ENCODE measurements at regions not wholly inside any gene's neighbourhood (a gene's known extent, or its start where the extent isn't known, plus 50 kb on each side); places are given as distances from the start of the nearest gene placed in this dataset.

DNA sequence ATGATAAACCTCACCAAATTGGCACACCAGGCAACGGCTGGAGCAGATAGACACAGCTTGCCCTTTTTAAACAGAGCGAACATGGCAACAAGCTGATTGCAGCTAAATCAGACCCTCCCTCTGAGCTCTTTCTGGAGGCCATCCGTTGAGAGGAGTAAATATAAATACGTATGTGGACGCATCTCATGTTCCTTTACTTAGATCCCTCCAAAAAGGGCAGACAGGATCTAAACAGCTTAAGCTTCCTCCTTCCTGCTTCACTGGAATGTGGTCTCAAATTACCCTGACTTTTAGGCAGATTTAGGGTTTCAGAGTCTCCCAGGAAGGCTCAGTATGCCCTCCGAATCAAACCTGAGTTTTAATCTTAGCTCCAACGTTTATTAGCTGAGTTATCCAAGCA, 204.7 kb upstream of the GOT2 start:
- no peaks in the 10 kb centered on the region for H3K36me3 ChIP-seq (ENCODE audit: control insufficient read depth, insufficient read depth, low read length)
- no peak overlapping the region for H3K4me3 Mint-ChIP-seq
- peaks cover 0 to 3% of the 10 kb centered on the region in 2 experiments for H3K9me3 ChIP-seq (ENCODE audit: control insufficient read depth in 2 of 2, low read length in 2 of 2)
- no peaks in the 10 kb centered on the region for H3K27me3 ChIP-seq (ENCODE audit: control insufficient read depth, insufficient read depth, low read length)
- no peaks in the 10 kb centered on the region for H3K4me1 ChIP-seq (ENCODE audit: control insufficient read depth, insufficient read depth, low read length, poor library complexity, severe bottlenecking)
- ATAC-seq (ENCODE audit: low read depth in 2 of 2) (no peak), DNase-seq (no peak)
- H3K27ac ChIP-seq (ENCODE audit: insufficient read depth, low read length, poor library complexity, severe bottlenecking) = no peak overlapping the region
- H3K4me3 ChIP-seq (ENCODE audit: low read depth, low read length) = no peak overlapping the region
- H3K27me3 Mint-ChIP-seq = no peaks in the 10 kb centered on the region
- no peaks in the 10 kb centered on the region for H3K36me3 Mint-ChIP-seq
- H3K27ac Mint-ChIP-seq = no peak overlapping the region
- no peaks in the 10 kb centered on the region for H3K4me1 Mint-ChIP-seq
- peaks cover 0 to 3% (median 1%) of the 10 kb centered on the region in 7 donors for H3K9me3 Mint-ChIP-seq

DNA sequence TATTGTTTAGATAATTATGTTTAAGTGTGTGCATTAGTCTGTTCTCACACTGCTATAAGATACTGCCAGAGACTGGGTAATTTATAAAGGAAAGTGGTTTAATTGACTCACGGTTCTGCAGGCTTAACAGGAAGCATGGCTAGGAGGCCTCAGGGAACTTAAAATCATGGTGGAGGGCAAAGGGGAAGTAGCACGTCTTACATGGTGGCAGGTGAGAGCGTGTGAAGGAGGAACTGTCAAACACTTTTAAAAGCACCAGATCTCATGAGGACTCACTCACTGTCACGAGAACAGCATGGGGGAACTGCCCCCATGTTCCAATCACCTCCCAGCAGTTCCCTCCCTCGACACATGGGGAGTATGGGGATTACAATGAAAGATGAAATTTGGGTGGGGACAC, 203.5 kb upstream of the GOT2 start:
- H3K4me1 ChIP-seq (ENCODE audit: control insufficient read depth, insufficient read depth, low read length, poor library complexity, severe bottlenecking) = no peaks in the 10 kb centered on the region
- DNase-seq (no peak), ATAC-seq (ENCODE audit: low read depth in 2 of 2) (no peak)
- H3K9me3 ChIP-seq (ENCODE audit: control insufficient read depth in 2 of 2, low read length in 2 of 2) = peaks cover 0 to 3% of the 10 kb centered on the region in 2 experiments
- H3K36me3 ChIP-seq (ENCODE audit: control insufficient read depth, insufficient read depth, low read length) = no peaks in the 10 kb centered on the region
- H3K4me3 ChIP-seq (ENCODE audit: low read depth, low read length) = no peak overlapping the region
- Mint-ChIP-seq H3K4me1 (no peaks in the 10 kb centered on the region), H3K4me3 (no peak overlapping the region), H3K9me3 (peaks cover 0 to 4% (median 2%) of the 10 kb centered on the region in 7 donors), H3K27ac (no peak overlapping the region), H3K36me3 (no peaks in the 10 kb centered on the region), H3K27me3 (no peaks in the 10 kb centered on the region)
- no peaks in the 10 kb centered on the region for H3K27me3 ChIP-seq (ENCODE audit: control insufficient read depth, insufficient read depth, low read length)
- no peak overlapping the region for H3K27ac ChIP-seq (ENCODE audit: insufficient read depth, low read length, poor library complexity, severe bottlenecking)

- ATAC-seq (ENCODE audit: low read depth in 2 of 2) = no peak
- Histone ChIP-seq H3K4me1 (ENCODE audit: control insufficient read depth, insufficient read depth, low read length, poor library complexity, severe bottlenecking) (no peaks in the 10 kb centered on the region), H3K36me3 (ENCODE audit: control insufficient read depth, insufficient read depth, low read length) (no peaks in the 10 kb centered on the region), H3K9me3 (ENCODE audit: control insufficient read depth in 2 of 2, low read length in 2 of 2) (peaks cover 0 to 3% of the 10 kb centered on the region in 2 experiments), H3K4me3 (ENCODE audit: low read depth, low read length) (no peak overlapping the region), H3K27ac (ENCODE audit: insufficient read depth, low read length, poor library complexity, severe bottlenecking) (no peak overlapping the region), H3K27me3 (ENCODE audit: control insufficient read depth, insufficient read depth, low read length) (no peaks in the 10 kb centered on the region)
- peaks cover 0 to 6% (median 3%) of the 10 kb centered on the region in 7 donors for H3K9me3 Mint-ChIP-seq
- no peak overlapping the region for H3K27ac Mint-ChIP-seq
- no peaks in the 10 kb centered on the region for H3K4me1 Mint-ChIP-seq
- no peaks in the 10 kb centered on the region for H3K27me3 Mint-ChIP-seq
- H3K36me3 Mint-ChIP-seq = no peaks in the 10 kb centered on the region
- no peak for DNase-seq
- H3K4me3 Mint-ChIP-seq = no peak overlapping the region
Measured at GRCh38 chr16:58933186-58933585, 199.1 kb upstream of the GOT2 start.

DNA sequence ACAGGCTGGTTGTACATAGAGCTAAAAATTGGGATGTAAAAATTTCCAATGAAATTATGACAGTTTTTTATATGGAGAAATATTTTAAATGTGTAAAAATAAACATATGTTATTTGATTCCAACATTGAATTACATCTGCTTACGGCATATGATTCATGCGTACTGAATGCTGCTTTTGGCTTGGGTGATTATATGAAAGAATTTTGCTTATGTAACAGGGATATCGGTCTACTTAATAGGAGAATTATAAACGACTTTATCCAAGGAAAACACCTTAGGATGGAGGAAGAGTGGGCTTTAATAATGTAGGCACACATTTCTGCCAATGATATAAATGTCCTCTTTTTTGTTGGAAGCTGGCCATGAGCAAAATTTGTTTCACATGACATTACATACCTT, 197.3 kb upstream of the GOT2 start:
- Histone ChIP-seq H3K9me3 (ENCODE audit: control insufficient read depth in 2 of 2, low read length in 2 of 2) (peaks cover 0 to 3% of the 10 kb centered on the region in 2 experiments), H3K27ac (ENCODE audit: insufficient read depth, low read length, poor library complexity, severe bottlenecking) (no peak overlapping the region), H3K27me3 (ENCODE audit: control insufficient read depth, insufficient read depth, low read length) (no peaks in the 10 kb centered on the region), H3K4me1 (ENCODE audit: control insufficient read depth, insufficient read depth, low read length, poor library complexity, severe bottlenecking) (no peaks in the 10 kb centered on the region), H3K4me3 (ENCODE audit: low read depth, low read length) (no peak overlapping the region), H3K36me3 (ENCODE audit: control insufficient read depth, insufficient read depth, low read length) (no peaks in the 10 kb centered on the region)
- Mint-ChIP-seq H3K36me3 (no peaks in the 10 kb centered on the region), H3K9me3 (peaks cover 0 to 6% (median 3%) of the 10 kb centered on the region in 7 donors), H3K4me3 (no peak overlapping the region), H3K27me3 (no peaks in the 10 kb centered on the region), H3K4me1 (no peaks in the 10 kb centered on the region), H3K27ac (no peak overlapping the region)
- no peak for DNase-seq
- ATAC-seq (ENCODE audit: low read depth in 2 of 2) = no peak

GRCh38 chr16:58923094-58923493, 189.0 kb upstream of the GOT2 start:
- Histone ChIP-seq H3K4me3 (ENCODE audit: low read depth, low read length) (no peak overlapping the region), H3K27ac (ENCODE audit: insufficient read depth, low read length, poor library complexity, severe bottlenecking) (no peak overlapping the region), H3K27me3 (ENCODE audit: control insufficient read depth, insufficient read depth, low read length) (no peaks in the 10 kb centered on the region), H3K4me1 (ENCODE audit: control insufficient read depth, insufficient read depth, low read length, poor library complexity, severe bottlenecking) (no peaks in the 10 kb centered on the region), H3K36me3 (ENCODE audit: control insufficient read depth, insufficient read depth, low read length) (no peaks in the 10 kb centered on the region), H3K9me3 (ENCODE audit: control insufficient read depth in 2 of 2, low read length in 2 of 2) (no peaks in the 10 kb centered on the region)
- ATAC-seq (ENCODE audit: low read depth in 2 of 2) (no peak), DNase-seq (no peak)
- Mint-ChIP-seq H3K36me3 (no peaks in the 10 kb centered on the region), H3K27ac (no peak overlapping the region), H3K27me3 (no peaks in the 10 kb centered on the region), H3K4me3 (no peak overlapping the region), H3K4me1 (no peaks in the 10 kb centered on the region), H3K9me3 (peaks cover 0 to 7% (median 2%) of the 10 kb centered on the region in 7 donors)

- no peak overlapping the region for H3K4me3 Mint-ChIP-seq
- no peak overlapping the region for H3K27ac Mint-ChIP-seq
Measured at GRCh38 chr16:58913456-58913855, 179.3 kb upstream of the GOT2 start.

DNA sequence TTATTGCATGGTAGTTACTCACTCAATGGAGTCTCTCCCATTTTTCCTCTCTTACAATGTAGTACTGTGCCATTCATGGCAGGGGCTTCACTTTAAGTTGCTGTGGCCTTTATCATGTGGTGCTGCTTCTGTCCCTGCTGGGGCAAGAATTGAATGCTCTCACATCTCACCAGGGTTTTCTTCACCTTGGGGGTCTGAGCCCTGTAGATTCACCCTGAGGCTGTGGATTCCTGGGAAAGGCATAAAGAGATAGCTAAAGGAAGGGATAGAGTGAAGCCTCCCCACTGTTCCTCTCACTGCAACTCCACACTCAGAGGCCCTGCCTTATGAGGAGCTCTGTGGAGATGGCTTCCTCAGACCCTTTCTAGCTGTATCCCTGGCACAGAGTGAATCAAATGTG, 178.5 kb upstream of the GOT2 start:
- Histone ChIP-seq H3K27me3 (ENCODE audit: control insufficient read depth, insufficient read depth, low read length) (no peaks in the 10 kb centered on the region), H3K9me3 (ENCODE audit: control insufficient read depth in 2 of 2, low read length in 2 of 2) (no peaks in the 10 kb centered on the region), H3K27ac (ENCODE audit: insufficient read depth, low read length, poor library complexity, severe bottlenecking) (no peak overlapping the region), H3K4me3 (ENCODE audit: low read depth, low read length) (no peak overlapping the region), H3K4me1 (ENCODE audit: control insufficient read depth, insufficient read depth, low read length, poor library complexity, severe bottlenecking) (no peaks in the 10 kb centered on the region), H3K36me3 (ENCODE audit: control insufficient read depth, insufficient read depth, low read length) (no peaks in the 10 kb centered on the region)
- H3K27ac Mint-ChIP-seq = no peak overlapping the region
- H3K27me3 Mint-ChIP-seq = no peaks in the 10 kb centered on the region
- peaks cover 0 to 18% (median 4%) of the 10 kb centered on the region in 7 donors for H3K9me3 Mint-ChIP-seq
- H3K4me1 Mint-ChIP-seq = no peaks in the 10 kb centered on the region
- ATAC-seq (ENCODE audit: low read depth in 2 of 2) (no peak), DNase-seq (no peak)
- H3K36me3 Mint-ChIP-seq = no peaks in the 10 kb centered on the region
- H3K4me3 Mint-ChIP-seq = no peak overlapping the region

More at GRCh38 chr16:58913456-58913855, 179.3 kb upstream of the GOT2 start:
- no peaks in the 10 kb centered on the region for H3K27me3 Mint-ChIP-seq
- Histone ChIP-seq H3K4me3 (ENCODE audit: low read depth, low read length) (no peak overlapping the region), H3K27ac (ENCODE audit: insufficient read depth, low read length, poor library complexity, severe bottlenecking) (no peak overlapping the region), H3K36me3 (ENCODE audit: control insufficient read depth, insufficient read depth, low read length) (no peaks in the 10 kb centered on the region), H3K9me3 (ENCODE audit: control insufficient read depth in 2 of 2, low read length in 2 of 2) (no peaks in the 10 kb centered on the region), H3K4me1 (ENCODE audit: control insufficient read depth, insufficient read depth, low read length, poor library complexity, severe bottlenecking) (no peaks in the 10 kb centered on the region), H3K27me3 (ENCODE audit: control insufficient read depth, insufficient read depth, low read length) (no peaks in the 10 kb centered on the region)
- no peak for ATAC-seq (ENCODE audit: low read depth in 2 of 2)
- no peaks in the 10 kb centered on the region for H3K36me3 Mint-ChIP-seq
- peaks cover 0 to 21% (median 4%) of the 10 kb centered on the region in 7 donors for H3K9me3 Mint-ChIP-seq
- DNase-seq = no peak
- H3K4me1 Mint-ChIP-seq = no peaks in the 10 kb centered on the region

DNA sequence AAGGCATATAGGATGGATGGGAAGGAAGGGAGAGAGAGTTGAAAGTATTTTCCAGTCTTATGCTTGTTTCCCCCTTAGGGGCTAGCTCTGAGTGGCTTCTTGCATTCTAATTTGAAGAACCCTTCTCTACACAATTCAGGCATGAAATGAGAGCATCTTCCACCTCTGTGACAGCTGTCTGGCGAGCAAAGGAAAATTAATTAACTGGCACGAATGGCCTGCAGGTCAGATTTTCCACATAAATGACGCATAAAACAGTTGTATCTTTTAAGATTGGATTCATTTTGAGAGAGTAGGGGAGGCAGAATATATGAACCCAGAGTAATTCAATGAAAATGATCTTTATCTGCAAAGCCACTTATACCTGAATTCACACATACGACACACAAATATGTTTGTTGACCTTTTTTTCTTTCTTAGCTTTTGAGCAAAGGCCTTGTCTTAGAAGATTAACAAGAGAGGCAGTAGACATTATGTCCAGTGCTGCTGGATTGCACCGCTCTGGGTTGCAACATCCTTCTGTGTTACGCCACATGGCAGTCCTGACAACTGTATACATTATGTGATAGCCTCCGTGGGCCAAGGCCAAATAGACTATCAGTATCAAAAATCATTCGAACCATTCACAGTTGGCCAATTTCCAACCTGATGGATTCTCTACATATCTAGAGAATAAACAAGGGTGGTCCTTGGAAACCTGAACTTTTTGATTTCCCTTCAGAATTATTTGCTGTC, 173.0 kb upstream of the GOT2 start:
- peaks cover 0 to 4% (median 2%) of the 10 kb centered on the region in 7 donors for H3K9me3 Mint-ChIP-seq
- H3K36me3 Mint-ChIP-seq = no peaks in the 10 kb centered on the region
- H3K27ac Mint-ChIP-seq = no peak overlapping the region
- H3K4me1 ChIP-seq (ENCODE audit: control insufficient read depth, insufficient read depth, low read length, poor library complexity, severe bottlenecking) = no peaks in the 10 kb centered on the region
- no peaks in the 10 kb centered on the region for H3K9me3 ChIP-seq (ENCODE audit: control insufficient read depth in 2 of 2, low read length in 2 of 2)
- no peak overlapping the region for H3K27ac ChIP-seq (ENCODE audit: insufficient read depth, low read length, poor library complexity, severe bottlenecking)
- no peaks in the 10 kb centered on the region for H3K4me1 Mint-ChIP-seq
- no peak overlapping the region for H3K4me3 ChIP-seq (ENCODE audit: low read depth, low read length)
- ATAC-seq (ENCODE audit: low read depth in 2 of 2) (no peak), DNase-seq (no peak)
- H3K4me3 Mint-ChIP-seq = no peak overlapping the region
- H3K36me3 ChIP-seq (ENCODE audit: control insufficient read depth, insufficient read depth, low read length) = no peaks in the 10 kb centered on the region
- H3K27me3 ChIP-seq (ENCODE audit: control insufficient read depth, insufficient read depth, low read length) = no peaks in the 10 kb centered on the region
- H3K27me3 Mint-ChIP-seq = no peaks in the 10 kb centered on the region

Data from CD4-positive, CD25-positive, alpha-beta regulatory T cell (primary cell).